Lower lobe of right lung (tissue), 2 donors: ENCODE measurements at regions not wholly inside any gene's neighbourhood (a gene's known extent, or its start where the extent isn't known, plus 50 kb on each side); places are given as distances from the start of the nearest gene placed in this dataset.

Experiments used
- ATAC-seq, 2 donors: fragments of 200-7000 bp; cut with Tn5 transposase; one replicate each; pipeline ENCODE4 v1.9.1; 2020 to 2022; ENCODE audit warnings: mild to moderate bottlenecking in 2 of 2, moderate library complexity in 2 of 2
- DNase-seq: peaks from one replicate; pipeline ENCODE4 v3.0.0-alpha.2; 2020
- H3K27ac ChIP-seq: fragments of 200-600 bp; one replicate; pipeline ENCODE4 v1.8.0; 2022
- H3K27me3 ChIP-seq: fragments of 200-600 bp; one replicate; pipeline ENCODE4 v1.8.0; 2022; ENCODE audit warnings: low read depth
- H3K36me3 ChIP-seq: fragments of 200-600 bp; one replicate; pipeline ENCODE4 v1.8.0; 2022; ENCODE audit warnings: mild to moderate bottlenecking
- H3K4me1 ChIP-seq: fragments of 200-600 bp; one replicate; pipeline ENCODE4 v1.8.0; 2022
- H3K4me3 ChIP-seq: fragments of 200-600 bp; one replicate; pipeline ENCODE4 v1.8.0; 2022; ENCODE audit warnings: mild to moderate bottlenecking
- H3K9me3 ChIP-seq: fragments of 200-600 bp; one replicate; pipeline ENCODE4 v1.8.0; 2022
- CTCF ChIP-seq: fragments of 200-600 bp; IDR thresholded peaks from one replicate; pipeline ENCODE4 v1.8.0; 2022; ENCODE audit warnings: antibody characterized with exemption, mild to moderate bottlenecking
- intact Hi-C: fragments of 100-400 bp; cut with DNase I; formaldehyde crosslinking; loops from one replicate; pipeline ENCODE4 v1.11.0; 2022
- donor health status: DM: no; HTN: yes; CAD: no; lungs with severe emphysema.

GRCh38 chr9:116027951-116028350 lies 125.6 kb upstream of the PAPPA start:
- H3K4me1 ChIP-seq, result no peaks in the 10 kb centered on the region
- no peaks in the 10 kb centered on the region for H3K36me3 ChIP-seq
- no peak overlapping the region for H3K27ac ChIP-seq
- no peak overlapping the region for H3K4me3 ChIP-seq
- TF ChIP-seq CTCF, result no peak
- no peaks in the 10 kb centered on the region for H3K27me3 ChIP-seq
- ATAC-seq, result no peak
- intact Hi-C loops, result no loop called here
- peaks cover 6% of the 10 kb centered on the region for H3K9me3 ChIP-seq
- no peak for DNase-seq

DNA sequence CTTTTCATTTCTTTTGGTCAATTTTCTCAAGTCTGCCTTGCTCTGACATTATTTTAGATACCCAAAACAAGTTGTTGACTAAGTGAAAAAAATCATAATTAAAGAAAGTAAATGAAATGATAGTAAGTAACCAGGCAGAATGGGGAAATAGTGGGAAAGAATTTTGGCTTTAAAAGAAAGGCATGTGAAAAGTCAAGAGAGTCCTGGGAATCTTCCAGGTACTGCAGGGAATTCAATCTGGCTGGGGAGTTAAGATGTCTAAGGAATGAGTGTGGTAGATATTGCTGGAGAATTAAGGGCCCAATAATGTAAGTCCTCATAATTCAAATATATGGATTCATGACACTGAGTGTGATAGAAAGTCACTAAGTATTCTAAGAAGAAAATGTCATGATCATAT lies 123.1 kb upstream of the PAPPA start:
- intact Hi-C loops, result no loop called here
- Histone ChIP-seq H3K27ac (no peak overlapping the region), H3K4me1 (no peaks in the 10 kb centered on the region), H3K9me3 (peaks cover 6% of the 10 kb centered on the region), H3K36me3 (no peaks in the 10 kb centered on the region), H3K4me3 (no peak overlapping the region), H3K27me3 (no peaks in the 10 kb centered on the region)
- no peak for TF ChIP-seq CTCF
- DNase-seq (no peak), ATAC-seq (no peak)

DNA sequence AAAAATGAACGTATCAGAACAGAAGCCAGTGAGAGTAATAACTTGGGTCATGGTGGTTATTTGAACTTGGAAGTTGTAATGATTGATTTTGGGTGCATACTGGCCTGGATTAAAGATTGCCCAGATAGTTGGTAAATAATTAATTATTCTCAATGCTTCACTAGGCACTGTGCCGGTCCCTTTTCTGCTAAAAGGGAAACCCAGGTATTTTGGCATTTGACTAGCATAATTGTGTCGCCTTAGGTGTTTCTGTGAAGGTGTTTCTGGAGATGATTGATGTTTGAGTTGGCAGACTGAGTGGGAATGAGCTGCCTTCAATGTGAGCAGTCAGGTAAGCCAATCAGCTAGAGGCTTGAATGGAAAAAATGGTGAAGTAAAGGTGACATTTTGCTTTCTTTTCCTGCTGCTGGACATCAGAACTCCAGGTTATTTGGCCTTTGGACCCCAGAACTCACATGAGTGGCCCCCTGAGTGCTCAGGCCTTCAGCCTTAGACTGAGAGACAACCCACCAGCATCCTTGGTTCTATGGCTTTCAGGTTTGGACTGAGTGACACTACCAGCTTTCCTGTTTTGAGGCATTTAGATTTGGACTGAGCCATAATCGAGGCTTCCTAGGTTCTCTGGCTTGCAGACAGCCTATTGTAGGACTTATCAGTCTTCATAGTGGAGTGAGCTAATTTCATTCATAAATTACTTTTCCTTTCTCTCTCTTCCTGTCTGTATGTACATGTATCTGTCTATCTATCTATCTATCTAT lies 120.7 kb upstream of the PAPPA start:
- Histone ChIP-seq H3K9me3 (peaks cover 6% of the 10 kb centered on the region), H3K4me3 (no peak overlapping the region), H3K36me3 (no peaks in the 10 kb centered on the region), H3K27ac (no peak overlapping the region), H3K27me3 (no peaks in the 10 kb centered on the region), H3K4me1 (no peaks in the 10 kb centered on the region)
- ATAC-seq, result no peak
- no peak for TF ChIP-seq CTCF
- no peak for DNase-seq
- intact Hi-C loops, result no loop called here

DNA sequence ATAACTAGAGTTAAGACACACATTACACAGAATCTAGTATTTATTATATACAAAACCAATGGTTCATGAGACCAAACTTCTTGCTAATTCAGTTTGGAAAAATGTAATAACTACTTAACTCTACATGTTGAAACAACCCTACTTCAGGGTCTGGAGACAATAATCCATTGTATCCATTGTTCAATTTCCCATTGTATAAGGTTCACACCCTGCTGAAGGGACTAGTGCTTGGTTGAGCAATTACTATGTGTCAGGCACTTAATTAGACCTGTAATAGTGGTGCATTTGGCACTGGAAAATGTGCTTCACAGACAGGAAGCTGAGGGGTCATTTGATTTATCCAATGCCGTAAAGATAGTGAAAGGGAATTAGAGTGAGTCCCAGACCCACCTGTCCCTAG lies 114.3 kb upstream of the PAPPA start:
- no peak for TF ChIP-seq CTCF
- Histone ChIP-seq H3K27ac (no peak overlapping the region), H3K4me1 (no peaks in the 10 kb centered on the region), H3K27me3 (no peaks in the 10 kb centered on the region), H3K4me3 (no peak overlapping the region), H3K36me3 (no peaks in the 10 kb centered on the region), H3K9me3 (no peaks in the 10 kb centered on the region)
- ATAC-seq (no peak), DNase-seq (no peak)
- intact Hi-C loops, result no loop called here

DNA sequence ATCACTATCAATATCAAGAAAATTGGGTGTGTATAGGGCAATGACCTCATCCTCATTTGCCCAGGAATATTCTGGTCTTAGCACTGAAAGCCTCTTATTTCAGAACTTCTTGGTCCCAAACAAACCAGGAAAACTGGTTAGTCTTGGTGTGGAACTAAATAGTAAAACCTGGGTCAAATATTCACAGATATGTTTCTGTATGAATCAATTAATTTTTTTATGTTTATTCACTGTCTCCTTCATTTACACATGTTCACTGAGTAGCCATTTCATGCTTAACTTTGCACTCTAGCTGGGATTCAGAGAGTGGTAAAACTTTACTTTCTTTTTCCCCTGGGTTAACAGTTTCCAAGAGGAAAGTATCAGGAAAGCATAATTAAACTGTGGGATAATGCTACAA lies 113.7 kb upstream of the PAPPA start:
- no peaks in the 10 kb centered on the region for H3K9me3 ChIP-seq
- no peaks in the 10 kb centered on the region for H3K4me1 ChIP-seq
- H3K36me3 ChIP-seq, result no peaks in the 10 kb centered on the region
- DNase-seq (no peak), ATAC-seq (no peak)
- H3K27me3 ChIP-seq, result no peaks in the 10 kb centered on the region
- TF ChIP-seq CTCF, result no peak
- intact Hi-C loops, result no loop called here
- no peak overlapping the region for H3K27ac ChIP-seq
- H3K4me3 ChIP-seq, result no peak overlapping the region
